Activated gamma-delta T cell (primary cell): ENCODE measurements at regions not wholly inside any gene's neighbourhood (a gene's known extent, or its start where the extent isn't known, plus 50 kb on each side); places are given as distances from the start of the nearest gene placed in this dataset.
"Not testable (repeated sequence)": the region's sequence is repeated elsewhere in the genome, so short reads cannot be mapped to it uniquely, and the experiment has no call there.

Source experiments
- DNase-seq: peaks from one replicate; lab custom pipeline; 2025; lab: John Stamatoyannopoulos, UW

DNA sequence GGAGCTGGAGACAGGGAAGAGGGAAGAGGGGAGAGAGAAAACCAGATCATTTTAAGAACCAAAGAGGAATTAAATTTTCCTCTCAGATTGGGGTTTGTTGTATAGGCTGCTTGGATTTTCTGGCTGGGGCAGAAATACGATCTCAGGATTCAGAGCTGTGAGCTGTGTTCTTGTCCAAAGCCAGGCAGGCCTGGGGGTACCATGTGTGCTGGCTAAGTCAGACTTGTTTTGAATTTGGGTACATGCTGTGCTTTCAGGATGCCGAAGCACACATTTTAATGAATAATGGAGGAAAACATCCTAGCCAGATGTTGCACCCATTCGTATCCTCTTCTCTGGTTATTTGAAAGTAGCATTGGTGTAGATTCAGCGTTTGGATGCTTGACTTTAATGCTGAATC is 170.3 kb upstream of the PODXL start:
- no peak for DNase-seq

DNA sequence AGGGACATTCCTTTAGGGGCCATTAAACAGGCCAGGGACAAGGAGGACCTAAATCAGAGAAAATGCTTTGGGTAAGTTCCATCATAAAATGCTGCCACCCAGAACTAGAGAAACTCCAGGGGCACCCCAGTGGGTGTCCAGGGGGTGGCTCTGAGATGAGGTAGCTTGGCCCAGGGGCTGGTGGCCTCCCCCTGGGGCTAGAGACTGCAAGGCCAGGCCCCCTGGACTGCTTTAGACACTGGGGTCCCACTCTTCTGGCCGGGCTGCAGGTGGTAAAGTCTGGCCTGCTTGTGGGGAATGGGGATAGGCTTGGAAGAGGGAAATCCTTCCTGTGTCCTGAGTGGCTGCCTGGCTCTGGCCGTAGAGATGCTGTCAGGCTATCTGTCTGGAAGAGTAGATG is 169.6 kb upstream of the PODXL start:
- DNase-seq: no peak

DNA sequence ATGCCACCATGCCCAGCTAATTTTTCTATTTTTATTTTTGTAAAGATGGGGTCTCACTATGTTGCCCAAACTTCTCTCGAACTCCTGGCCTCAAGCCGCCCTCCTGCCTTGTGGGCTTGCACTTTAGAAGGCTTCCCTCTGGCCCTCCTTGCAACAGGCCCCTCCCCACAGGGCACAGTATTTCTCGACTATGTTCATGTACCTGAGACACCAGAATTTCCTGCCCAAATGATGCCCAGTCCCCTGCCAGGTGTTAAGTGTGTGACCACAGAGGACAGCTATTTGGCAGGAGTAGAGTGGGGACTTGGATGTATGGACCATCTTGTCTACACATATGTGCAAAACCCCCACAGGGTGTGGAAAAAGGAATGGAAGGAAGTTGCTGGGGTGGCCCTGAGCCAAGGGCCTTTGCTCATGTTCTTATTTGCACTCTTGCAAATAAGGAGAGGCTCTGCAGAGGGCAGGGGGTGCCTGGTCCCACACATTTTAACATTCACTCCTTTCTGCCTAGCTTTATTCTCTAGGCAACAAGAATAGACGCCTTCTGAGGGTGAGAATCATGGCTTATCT is 168.4 kb upstream of the PODXL start:
- DNase-seq: no peak

DNA sequence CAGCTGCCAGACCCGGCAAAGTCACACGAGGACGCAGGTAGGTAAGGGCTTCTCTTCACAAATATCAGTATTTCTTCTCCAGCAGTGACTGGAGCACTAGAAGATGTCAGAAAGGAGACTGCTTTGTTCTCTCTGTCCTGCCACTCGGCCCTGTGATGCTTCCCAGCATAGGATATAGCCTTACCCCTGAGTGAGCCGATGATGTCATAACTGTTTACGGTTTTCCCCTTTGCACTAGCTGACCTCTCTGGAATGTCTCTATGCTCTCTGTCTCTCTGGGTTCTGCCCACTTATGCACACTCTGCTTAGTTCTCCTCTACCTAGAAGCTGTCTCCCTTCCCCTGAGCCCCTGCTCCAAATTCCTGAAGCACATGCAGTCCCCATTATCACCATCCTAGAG is 167.5 kb upstream of the PODXL start:
- no peak for DNase-seq

DNA sequence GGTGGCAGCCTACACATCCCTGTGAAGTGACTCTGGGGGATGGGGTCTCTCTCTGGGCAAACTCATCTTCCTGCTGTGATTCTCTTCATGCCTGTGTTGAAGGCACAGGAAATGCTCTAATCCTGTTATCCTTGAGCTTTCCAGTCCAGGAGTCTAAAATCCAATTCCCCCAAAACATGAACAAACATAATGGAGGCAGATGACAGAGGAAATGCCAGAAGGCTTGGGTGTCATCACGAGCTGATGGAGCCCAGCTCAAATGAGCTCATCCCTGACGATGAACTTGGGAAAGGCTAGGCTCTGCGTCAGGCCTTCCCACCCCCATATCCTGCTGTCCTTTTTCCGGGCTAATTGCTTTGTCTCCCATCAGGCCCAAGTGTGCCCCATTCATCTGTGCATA is 165.9 kb upstream of the PODXL start:
- no peak for DNase-seq

DNA sequence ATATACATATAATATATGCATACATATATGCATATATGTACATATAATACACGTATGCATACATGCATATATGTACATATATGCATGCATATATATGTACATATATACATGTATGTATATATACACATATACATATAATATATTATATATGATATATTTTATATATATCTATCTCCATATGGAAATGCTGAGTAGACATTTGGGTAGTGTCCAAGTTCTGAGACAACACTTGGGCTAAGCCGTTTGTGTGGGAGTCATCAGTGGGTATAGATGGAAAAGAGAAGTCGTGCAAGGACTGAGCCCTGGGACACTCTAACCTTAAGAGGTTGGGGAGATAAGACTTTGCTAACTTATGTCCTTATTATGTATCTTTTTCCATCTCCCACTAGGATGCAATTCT is 165.2 kb upstream of the PODXL start:
- DNase-seq: no peak

DNA sequence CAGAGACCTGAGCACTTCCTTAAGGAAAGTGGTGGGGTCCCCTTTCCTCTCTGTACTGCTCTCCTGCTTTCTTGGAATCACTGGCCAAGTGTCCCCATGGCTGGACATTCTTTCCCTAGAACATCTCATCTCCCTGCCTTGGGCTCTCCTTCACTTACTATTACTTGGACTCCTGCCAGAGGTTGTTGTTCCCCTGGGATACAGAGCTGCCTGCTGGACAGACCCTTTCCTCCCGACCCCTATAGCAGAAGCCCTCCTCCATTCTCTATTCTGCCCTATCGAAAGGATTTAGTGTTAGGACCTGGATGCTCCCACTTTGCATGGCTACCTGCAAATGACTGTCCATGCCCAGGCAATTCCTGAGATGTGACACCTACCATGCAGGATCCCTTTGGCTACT is 164.3 kb upstream of the PODXL start:
- no peak for DNase-seq

DNA sequence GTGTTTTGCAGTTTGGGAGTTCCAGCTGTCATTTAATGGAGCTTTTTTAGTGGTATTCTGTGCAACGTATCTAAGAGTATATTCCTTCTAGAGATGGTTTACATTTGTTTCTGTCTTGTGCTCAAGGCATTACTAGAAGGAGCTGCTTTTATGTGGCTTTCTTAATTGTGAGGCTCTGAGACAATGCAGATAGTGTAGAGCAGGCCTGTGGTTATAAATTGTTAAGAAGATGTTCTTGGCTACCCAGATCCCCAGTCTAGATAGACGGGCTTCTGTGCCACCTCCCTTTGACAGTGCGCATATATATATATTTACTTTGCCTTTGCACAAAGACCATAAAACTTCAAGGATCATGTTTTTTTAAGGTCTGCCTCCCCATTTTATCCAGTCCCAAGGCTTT is 160.8 kb upstream of the PODXL start:
- DNase-seq: no peak

DNA sequence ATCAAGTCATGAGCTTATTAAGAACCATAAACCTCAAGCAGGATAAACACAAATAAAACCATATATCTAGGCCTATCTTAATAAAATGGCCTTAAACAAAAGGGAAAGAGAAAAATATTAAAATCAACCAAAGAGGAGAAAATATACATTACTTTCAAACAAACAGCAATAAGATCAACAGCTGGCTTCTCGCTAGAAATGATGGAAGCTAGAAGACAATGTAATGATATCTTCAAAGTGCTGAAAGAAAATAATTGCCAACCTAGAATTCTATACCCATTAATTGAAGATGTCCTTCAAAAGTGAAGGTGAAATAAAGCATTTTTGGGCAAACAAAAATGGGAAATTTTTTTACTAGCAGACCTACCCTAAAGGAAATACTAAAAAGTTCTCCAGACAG is 142.9 kb upstream of the PODXL start:
- no peak for DNase-seq

DNA sequence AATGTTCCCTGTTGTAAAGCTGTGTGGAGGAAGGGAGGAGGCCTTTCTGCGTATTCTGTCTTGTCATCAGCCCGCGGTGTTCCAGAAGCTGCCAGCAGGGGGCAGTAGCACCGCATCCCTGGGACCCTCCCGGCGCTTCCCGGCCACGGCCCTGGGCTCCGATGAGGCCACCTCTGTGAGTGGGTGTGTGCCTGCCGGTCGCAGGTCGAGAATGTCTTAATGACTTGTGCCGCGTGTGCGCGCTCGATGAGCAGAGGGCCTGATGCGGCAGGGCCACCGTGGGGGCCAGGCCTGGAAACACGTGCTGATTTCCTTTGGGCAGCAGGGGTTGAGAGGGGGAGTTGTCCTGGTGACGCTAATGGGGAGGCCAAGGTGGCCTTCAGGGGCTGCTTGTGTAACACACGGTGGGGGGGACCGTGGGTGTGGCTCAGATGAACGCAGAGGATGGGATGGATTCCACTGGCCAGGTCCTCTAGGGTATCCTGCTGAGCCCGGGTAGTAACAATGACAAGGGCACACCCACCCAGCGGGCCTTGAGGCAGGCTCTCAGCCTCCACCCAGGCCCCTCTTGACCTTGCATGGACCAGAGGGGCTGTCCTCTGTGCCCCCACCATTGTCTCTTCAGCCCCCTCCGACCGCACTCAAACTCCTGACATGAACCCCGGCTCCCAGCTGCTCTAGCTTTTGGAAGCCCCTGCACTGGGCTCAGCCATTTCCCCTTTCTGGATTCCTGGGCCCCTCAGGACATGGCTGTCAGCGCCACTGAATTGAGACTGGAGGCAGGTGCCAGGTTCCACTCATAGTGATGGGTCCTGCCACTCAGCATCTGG is 135.9 kb upstream of the PODXL start:
- no peak for DNase-seq

DNA sequence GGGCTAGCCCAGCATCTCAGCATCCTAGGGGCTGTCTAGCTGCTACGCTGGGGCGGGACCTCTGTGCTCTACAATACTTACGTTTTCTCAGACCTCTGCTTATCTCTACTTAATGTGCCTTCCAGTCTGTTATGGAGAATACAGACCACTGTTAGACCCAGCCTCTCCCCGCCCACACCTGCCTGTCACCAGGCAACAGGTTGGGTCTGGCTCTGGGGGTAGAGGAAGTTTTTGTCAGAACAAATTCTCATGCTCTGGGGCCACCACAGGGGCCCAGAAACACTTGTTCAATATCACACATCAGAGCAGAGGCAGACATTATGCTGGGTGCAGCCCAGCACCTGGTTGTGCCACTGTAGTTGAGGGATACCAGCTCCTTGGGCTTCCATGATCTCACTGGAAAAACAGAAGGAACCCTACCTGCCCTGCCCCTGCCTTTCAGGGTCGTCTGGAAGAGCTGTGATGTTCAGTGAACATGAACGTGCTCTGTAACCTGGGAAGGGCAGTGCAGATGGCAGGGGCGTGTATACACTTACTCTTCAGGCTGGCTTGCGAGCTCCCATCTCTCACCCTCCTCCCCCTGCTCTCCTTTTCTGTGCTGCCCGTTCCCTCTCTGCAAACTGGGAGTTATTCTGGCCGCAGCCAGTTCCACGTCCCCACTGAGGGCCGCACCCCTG is 135.2 kb upstream of the PODXL start:
- DNase-seq: no peak

DNA sequence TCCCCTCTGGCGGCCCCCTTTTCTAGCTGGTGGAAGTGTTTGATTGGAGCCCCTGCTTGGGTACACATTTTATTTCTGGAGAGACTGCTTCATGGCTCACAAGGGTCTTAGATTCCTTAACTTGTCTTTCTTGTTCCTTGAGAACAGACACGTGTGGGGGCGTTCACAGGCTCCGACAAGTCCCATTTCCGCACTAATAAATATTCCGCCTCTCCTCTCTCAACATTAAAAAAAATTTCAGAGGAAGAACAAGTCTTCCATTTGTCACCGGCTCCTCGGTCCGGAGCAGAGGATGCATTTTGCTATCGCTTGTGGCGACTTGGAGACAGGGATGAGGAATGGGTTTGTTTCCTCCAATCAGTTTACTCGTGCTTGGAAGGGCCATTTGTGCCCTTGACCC is 134.0 kb upstream of the PODXL start:
- no peak for DNase-seq

DNA sequence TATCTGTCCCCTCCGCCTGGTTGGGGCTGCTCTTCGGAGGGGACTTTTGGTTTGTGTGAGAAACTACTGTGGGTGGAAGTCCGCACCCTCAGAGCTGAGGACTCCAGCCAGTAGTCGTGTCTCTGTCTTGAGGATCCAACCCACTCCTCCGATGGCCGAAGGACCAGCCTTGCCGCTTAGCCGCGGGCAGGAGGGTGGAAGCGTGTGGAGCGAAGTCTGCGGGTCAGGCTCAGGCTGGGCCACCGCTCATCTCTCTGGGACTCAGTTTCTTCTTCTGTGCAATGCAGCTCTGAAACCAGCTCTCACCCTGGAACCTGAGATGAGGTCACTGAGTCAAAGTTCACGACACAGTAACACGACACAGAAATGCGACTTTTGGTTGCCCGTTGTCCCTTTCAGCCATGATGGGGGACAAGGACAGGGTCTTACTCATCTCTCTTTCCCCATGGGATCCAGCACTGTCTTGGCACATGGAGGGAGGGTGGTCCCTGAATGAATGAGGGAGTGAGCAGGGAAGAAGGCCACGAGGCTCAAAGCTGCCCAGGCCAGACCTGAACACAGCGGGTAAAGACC is 133.3 kb upstream of the PODXL start:
- no peak for DNase-seq

DNA sequence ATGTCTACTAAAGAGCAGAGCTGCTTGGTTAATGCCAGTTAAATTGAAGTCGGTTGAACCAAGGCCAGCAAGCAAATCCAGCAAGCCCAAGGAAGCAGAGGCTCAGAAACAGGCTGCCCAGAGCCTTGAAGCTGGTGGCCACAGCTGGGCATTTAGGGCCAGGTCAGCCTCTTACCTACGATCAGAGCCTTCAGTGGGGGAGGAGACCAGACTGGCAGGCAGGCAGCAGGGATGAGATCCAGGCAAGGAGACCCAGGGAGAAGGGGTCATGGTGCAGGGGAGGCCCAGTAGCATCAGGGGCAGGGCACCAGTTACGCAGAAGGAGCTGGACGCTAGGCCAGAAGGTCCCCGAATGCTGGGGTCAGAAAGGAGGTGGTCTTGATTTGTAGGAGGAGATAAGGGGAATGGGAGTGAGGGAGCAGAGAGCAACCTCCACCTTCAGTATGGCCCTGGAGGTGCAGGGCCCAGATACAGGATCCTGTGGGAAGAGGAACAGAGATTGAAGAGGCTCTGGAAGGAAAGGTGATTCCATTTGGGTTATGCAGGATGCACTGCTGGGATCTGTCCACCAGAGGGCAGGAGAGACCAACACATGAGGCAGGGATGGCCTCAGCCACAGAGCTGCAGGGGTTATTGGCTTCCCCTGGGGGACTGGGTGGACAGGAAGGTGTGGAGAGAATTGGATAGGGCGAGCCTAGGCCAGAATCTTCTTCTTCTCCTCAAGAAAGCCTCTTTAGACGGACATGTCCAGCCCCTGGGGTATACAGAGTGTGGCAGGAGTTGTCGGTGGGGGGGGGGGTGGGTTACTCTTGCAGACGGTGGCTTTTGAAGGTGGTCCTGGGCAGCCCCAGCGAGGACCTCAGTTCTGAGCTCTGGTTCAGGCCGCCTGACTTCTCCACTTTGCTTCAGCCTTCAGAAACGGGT is 132.6 kb upstream of the PODXL start:
- no peak for DNase-seq

DNA sequence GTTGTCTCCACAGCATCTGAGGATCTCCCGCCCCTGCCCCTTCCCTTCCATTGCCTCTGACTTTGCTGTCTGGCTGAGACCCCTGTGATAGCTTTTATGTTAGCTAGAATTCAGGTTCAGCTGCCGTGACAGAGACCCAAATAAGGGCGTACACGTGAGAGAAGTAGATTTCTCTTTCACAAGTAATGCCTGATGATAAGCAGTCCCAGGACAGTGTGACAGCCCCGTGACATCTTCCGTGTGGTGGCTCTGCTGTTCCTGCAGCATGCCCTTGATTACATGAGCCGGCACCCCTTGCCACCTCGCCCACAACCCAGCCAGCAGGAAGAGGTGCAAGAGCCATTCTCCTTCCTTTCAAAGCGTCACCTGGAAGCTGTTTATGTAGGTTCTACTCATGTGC is 130.9 kb upstream of the PODXL start:
- no peak for DNase-seq

DNA sequence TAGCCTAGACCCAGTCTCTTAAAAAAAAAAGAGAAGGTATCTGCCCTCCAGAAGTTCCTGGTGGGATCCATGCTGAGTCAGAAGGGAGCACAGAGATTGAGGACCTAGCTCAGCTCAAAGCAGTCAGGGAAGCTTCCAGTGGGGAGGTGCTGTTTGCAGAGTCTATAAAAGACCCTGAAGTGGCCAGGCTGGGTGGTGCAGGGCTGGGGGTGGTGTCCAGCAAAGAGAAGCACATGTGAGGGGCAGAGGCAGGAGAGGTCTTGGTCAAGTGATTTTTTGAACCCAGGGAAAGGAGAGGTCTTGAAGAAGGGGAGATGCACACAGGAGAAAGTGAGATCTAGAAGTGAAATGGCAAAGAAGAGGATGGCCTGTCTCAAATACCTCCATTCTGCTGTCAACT is 130.4 kb upstream of the PODXL start:
- DNase-seq: no peak

DNA sequence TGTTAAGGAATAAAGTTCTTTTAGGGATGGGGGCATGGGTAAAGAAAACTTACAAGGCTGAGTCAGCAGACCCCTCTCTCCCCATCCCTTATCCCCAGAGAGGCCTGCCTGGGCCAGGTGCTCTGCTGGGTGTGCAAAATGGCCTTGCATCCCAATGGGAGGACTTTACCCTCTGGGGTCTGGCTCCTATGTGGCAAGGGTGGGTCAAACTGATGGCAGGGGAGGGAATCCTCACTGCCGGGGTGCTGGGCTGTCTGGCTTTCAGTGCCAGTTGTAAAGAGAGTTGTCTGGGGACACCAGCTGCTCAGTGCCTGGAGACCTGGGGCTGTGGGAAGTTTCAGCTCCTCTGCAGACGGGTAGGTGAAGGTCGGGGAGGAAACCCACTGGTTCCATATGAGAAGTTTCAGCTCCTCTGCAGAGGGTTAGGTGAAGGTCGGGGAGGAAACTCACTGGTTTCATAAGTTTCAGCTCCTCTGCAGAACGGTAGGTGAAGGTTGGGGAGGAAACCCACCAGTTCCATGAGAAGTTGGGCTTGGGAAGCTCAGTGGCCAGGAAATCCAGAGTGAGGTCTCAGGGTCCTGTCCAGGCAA is 127.2 kb upstream of the PODXL start:
- no peak for DNase-seq

DNA sequence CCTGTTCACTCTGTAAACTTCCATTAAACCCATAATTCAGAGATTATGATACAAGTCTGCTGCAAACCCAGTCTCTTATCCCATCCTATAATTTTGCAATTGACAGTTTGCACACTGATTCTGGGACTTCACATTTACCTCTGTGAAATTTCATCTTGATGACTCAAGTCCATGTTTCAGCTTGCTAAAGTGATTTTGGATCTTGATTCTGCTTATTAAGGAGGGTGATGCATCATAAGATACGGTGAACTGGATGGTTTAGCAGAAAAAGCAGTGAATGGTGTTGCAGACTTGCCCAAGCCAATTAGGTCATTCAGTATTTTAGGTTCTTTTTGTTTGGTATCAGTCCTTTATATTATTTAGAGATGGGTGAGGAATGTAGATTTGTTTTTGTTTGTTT is 125.5 kb upstream of the PODXL start:
- DNase-seq: no peak

DNA sequence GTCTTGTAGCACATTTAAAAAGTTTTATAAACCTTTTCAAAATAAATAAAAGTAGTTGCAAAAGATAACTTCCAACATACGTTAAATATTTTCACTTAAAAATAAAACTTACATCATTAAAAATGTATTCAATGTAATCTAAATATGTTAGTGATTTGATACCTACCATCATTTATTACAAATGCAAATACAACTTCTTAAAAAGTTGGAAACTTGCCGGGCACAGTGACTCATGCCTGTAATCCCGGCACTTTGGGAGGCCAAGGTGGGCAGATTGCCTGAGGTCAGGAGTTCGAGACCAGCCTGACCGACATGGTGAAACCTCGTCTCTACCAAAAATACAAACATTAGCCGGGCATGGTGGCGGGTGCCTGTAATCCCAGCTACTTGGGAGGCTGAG is 122.6 kb upstream of the PODXL start:
- not testable (repeated sequence) for DNase-seq

DNA sequence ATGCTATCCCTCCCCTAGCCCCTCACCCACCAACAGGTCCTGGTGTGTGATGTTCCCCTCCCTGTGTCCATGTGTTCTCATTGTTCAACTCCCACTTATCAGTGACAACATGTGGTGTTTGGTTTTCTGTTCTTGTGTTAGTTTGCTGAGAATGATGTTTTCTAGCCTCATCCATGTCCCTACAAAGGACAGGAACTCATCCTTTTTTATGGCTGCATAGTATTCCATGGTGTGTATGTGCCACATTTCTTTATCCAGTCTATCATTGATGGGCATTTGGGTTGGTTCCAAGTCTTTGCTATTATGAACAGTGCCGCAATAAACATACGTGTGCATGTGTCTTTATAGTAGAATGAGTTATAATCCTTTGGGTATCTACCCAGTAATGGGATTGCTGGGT is 120.4 kb upstream of the PODXL start:
- DNase-seq: not testable (repeated sequence)

DNA sequence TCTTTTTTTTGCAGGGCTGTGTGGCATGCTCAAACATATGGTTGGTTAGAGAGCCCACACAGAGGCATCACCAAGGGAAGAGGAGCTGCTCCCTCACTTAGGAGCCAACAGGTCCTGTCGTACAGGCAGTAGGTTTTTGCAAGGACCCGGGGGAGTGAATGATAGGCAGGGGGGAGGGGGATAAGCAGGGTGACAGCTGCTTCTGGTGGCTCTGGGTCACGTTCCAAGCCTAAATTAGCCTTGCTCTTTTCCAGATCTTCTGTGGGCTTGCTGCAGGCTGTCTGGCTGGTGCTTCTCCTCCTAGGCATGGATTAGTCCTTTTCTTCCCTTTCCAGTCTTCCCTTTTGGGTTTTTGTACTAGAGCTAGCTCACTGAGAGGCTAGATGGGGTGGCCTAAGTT is 117.7 kb upstream of the PODXL start:
- no peak for DNase-seq

DNA sequence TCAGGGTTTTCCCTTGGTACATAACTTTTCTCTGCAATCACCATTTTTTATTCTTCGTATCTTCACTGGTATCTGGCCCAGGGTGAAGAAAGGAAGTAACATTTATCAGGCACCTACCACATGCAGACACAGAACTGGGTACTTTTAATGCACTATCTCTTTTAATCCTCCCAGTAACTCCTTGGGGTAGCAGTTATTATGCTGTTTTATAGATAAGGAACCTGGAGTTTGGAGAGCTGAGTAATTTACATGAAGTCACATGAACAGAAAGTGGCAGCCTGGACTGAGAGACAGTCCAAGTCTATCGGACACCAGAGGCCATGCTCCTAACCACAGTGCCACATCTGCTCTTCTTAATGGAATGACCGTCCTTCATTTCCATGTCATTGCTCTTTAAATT is 117.1 kb upstream of the PODXL start:
- no peak for DNase-seq
